KMS-11 (cell line): ENCODE measurements at regions not wholly inside any gene's neighbourhood (a gene's known extent, or its start where the extent isn't known, plus 50 kb on each side); places are given as distances from the start of the nearest gene placed in this dataset.

Source experiments
- H2AFZ ChIP-seq: fragments of 200-600 bp; sonication (generic); 2 replicates; pipeline ENCODE4 v1.6.1; 2016; ENCODE audit warnings: antibody characterized with exemption, mixed run types, low read depth
- H3K27ac ChIP-seq: fragments of 200-600 bp; sonication (generic); 2 replicates; pipeline ENCODE4 v1.6.1; 2016; ENCODE audit warnings: mild to moderate bottlenecking, mixed run types
- H3K27me3 ChIP-seq: fragments of 200-600 bp; sonication (generic); 2 replicates; pipeline ENCODE4 v1.6.1; 2017; ENCODE audit warnings: mild to moderate bottlenecking, low read depth, mixed run types, moderate library complexity; ENCODE audit not compliant: insufficient read depth
- H3K36me3 ChIP-seq: fragments of 200-600 bp; sonication (generic); 2 replicates; pipeline ENCODE4 v1.6.1; 2017; ENCODE audit warnings: mild to moderate bottlenecking, mixed run types; ENCODE audit not compliant: insufficient read depth
- H3K4me1 ChIP-seq: fragments of 200-600 bp; sonication (generic); 2 replicates; pipeline ENCODE4 v1.6.1; 2016; ENCODE audit warnings: mild to moderate bottlenecking, low read depth, mixed run types; ENCODE audit not compliant: poor library complexity, severe bottlenecking
- H3K4me2 ChIP-seq: fragments of 200-600 bp; sonication (generic); 2 replicates; pipeline ENCODE4 v1.7.0; 2016; ENCODE audit warnings: mild to moderate bottlenecking, mixed run types
- H3K4me3 ChIP-seq: fragments of 200-600 bp; sonication (generic); IDR thresholded peaks from 2 replicates; pipeline ENCODE4 v1.6.1; 2017; ENCODE audit warnings: low read depth, low read length, mixed read lengths; ENCODE audit not compliant: insufficient read depth
- H3K79me2 ChIP-seq: fragments of 200-600 bp; sonication (generic); 2 replicates; pipeline ENCODE4 v1.6.1; 2016; ENCODE audit warnings: low read depth, mixed run types; ENCODE audit not compliant: insufficient read depth
- H3K9ac ChIP-seq: fragments of 200-600 bp; sonication (generic); 2 replicates; pipeline ENCODE4 v1.6.1; 2016; ENCODE audit warnings: mild to moderate bottlenecking, mixed run types
- H4K20me1 ChIP-seq: fragments of 200-600 bp; sonication (generic); 2 replicates; pipeline ENCODE4 v1.6.1; 2016; ENCODE audit warnings: mild to moderate bottlenecking, mixed run types; ENCODE audit not compliant: insufficient read depth
- TF ChIP-seq, protein P1 (sequence below): fragments of 200-600 bp; sonication (generic); conservative IDR thresholded peaks from 2 replicates; pipeline ENCODE4 v1.6.1; 2017; ENCODE audit warnings: low read depth, mild to moderate bottlenecking, antibody characterized with exemption, low read length, moderate library complexity, mixed read lengths

DNA sequence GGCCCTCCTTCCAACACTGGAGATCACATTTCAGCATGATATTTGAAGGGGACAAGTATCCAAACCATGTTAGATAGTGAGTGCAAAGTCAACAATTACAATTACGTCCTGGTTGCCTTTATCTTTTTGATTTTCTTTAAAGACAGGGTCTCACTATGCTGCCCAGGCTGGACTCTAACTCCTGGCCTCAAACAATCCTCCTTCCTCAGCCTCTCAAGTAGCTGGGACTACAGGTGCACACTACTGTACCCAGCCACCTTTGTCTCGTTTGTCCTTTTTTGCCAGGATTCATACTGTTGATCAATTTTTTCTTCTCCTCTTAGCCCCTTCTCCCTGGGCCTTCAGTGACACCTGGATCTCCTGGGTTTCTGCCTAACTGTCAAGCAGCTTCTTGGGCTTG is 240.5 kb upstream of the FANCL start:
- TF ChIP-seq, protein P1, sequence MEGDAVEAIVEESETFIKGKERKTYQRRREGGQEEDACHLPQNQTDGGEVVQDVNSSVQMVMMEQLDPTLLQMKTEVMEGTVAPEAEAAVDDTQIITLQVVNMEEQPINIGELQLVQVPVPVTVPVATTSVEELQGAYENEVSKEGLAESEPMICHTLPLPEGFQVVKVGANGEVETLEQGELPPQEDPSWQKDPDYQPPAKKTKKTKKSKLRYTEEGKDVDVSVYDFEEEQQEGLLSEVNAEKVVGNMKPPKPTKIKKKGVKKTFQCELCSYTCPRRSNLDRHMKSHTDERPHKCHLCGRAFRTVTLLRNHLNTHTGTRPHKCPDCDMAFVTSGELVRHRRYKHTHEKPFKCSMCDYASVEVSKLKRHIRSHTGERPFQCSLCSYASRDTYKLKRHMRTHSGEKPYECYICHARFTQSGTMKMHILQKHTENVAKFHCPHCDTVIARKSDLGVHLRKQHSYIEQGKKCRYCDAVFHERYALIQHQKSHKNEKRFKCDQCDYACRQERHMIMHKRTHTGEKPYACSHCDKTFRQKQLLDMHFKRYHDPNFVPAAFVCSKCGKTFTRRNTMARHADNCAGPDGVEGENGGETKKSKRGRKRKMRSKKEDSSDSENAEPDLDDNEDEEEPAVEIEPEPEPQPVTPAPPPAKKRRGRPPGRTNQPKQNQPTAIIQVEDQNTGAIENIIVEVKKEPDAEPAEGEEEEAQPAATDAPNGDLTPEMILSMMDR, result no peak
- H3K9ac ChIP-seq, result no peak overlapping the region
- H3K79me2 ChIP-seq, result no peaks in the 10 kb centered on the region
- no peak overlapping the region for H3K27ac ChIP-seq
- H2AFZ ChIP-seq, result no peak overlapping the region
- H4K20me1 ChIP-seq, result no peaks in the 10 kb centered on the region
- no peaks in the 10 kb centered on the region for H3K27me3 ChIP-seq
- H3K4me2 ChIP-seq, result no peak overlapping the region
- H3K4me3 ChIP-seq, result no peak overlapping the region
- no peaks in the 10 kb centered on the region for H3K4me1 ChIP-seq
- H3K36me3 ChIP-seq, result no peaks in the 10 kb centered on the region

DNA sequence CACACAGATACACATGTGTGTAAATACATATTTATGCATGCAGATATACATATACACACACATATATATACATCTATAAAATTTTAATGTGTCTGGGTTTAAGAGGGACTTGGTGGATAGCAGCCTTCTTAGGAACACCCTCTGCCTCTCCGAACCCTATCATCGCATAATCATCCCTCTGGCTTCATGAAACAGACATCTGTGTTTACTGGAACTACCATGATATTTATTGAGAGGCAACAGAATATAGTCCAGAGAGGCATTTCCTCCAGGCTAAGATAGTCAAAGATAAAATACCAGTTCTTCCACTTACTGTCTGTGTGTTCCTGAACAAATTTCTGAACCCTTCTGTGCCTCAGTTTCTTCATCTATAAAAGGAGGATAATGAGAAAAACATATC is 239.0 kb upstream of the FANCL start:
- TF ChIP-seq, protein P1, result no peak
- no peaks in the 10 kb centered on the region for H4K20me1 ChIP-seq

DNA sequence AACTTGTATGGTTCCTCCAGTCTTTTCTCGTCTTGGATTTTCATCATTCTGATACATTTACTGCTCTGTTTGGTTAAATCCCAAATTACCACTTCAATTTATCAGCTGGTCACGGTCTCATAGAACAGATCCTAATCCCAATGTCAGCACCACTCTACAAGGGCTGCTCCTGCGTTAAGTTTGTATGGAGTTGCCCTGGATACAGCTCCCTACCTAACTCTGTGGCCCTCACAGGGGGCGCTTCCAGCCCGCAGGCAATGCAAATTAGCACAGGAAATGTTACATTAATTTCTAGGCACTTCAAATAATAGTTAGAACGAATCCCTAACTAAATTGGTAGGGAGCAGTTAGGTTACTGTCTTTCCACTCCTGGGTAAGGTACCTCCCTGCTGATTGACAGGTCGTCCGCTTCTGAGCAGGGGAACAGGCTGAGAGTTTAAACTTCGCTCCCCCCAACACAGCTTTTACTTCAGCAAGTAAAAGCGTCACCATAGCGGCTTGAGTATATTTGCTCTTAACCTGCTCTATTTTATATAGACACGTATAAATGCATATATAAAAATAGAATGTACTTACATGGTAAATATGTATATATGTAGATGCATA is 238.5 kb upstream of the FANCL start:
- Histone ChIP-seq H3K36me3 (no peaks in the 10 kb centered on the region), H2AFZ (no peak overlapping the region), H3K4me1 (no peaks in the 10 kb centered on the region), H3K79me2 (no peaks in the 10 kb centered on the region), H3K9ac (no peak overlapping the region), H3K4me2 (no peak overlapping the region), H4K20me1 (no peaks in the 10 kb centered on the region), H3K27me3 (no peaks in the 10 kb centered on the region), H3K27ac (no peak overlapping the region), H3K4me3 (no peak overlapping the region)
- TF ChIP-seq, protein P1, result no peak

More for the DNA sequence above, 239.0 kb upstream of the FANCL start:
- no peaks in the 10 kb centered on the region for H3K4me1 ChIP-seq
- H3K79me2 ChIP-seq, result no peaks in the 10 kb centered on the region
- no peaks in the 10 kb centered on the region for H3K36me3 ChIP-seq
- no peak overlapping the region for H2AFZ ChIP-seq
- no peak overlapping the region for H3K4me3 ChIP-seq
- H3K9ac ChIP-seq, result no peak overlapping the region
- no peak overlapping the region for H3K4me2 ChIP-seq
- H3K27ac ChIP-seq, result no peak overlapping the region
- no peaks in the 10 kb centered on the region for H3K27me3 ChIP-seq

DNA sequence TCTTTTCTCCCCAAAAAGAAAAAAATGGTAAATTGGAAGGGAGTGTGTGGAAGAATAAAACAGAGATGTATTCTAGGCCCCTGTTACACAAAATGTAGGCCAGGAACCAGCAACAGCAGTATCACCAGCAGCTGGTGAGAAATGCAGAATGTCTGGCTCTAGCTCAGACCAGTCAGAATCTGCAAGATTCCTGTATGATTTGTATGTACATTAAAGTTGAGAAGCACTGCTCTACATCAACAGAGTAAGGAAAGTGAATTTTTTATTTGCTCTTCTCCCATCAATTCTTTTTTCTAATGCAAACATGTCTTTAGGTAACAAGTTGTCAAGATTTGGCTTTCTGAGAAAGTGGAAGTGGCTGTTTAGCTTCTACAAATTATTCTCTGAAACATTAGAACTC is 235.4 kb upstream of the FANCL start:
- Histone ChIP-seq H3K4me2 (no peak overlapping the region), H3K27me3 (no peaks in the 10 kb centered on the region), H3K4me3 (no peak overlapping the region), H4K20me1 (no peaks in the 10 kb centered on the region), H2AFZ (no peak overlapping the region), H3K79me2 (no peaks in the 10 kb centered on the region), H3K27ac (no peak overlapping the region), H3K9ac (no peak overlapping the region), H3K4me1 (no peaks in the 10 kb centered on the region), H3K36me3 (no peaks in the 10 kb centered on the region)
- TF ChIP-seq, protein P1, result no peak
